ENCODE measurements at regions not wholly inside any gene's neighbourhood (a gene's known extent, or its start where the extent isn't known, plus 50 kb on each side); places are given as distances from the start of the nearest gene placed in this dataset.

- no peak for TF ChIP-seq TAF1 (IDR thresholded peaks at IDR 0.05; ENCODE audit: control insufficient read depth, extremely low read depth, insufficient read depth, low read length, severe bottlenecking)
- TF ChIP-seq ZNF274 (IDR thresholded peaks at IDR 0.05; ENCODE audit: borderline replicate concordance, low read depth, low read length), result no peak
- no peak for TF ChIP-seq ZNF445 (CRISPR knock-in tag; IDR thresholded peaks at IDR 0.05; ENCODE audit: low read depth)
- TF ChIP-seq SIN3A (IDR thresholded peaks at IDR 0.05; ENCODE audit: borderline replicate concordance in 2 of 2, control insufficient read depth in 1 of 2, low read depth in 2 of 2, low read length in 2 of 2), result no peak
- no peak for TF ChIP-seq POLR2AphosphoS5 (IDR thresholded peaks at IDR 0.05; ENCODE audit: control insufficient read depth, insufficient read depth, low read depth, low read length)
- TF ChIP-seq CREBBP (IDR thresholded peaks at IDR 0.05; ENCODE audit: low read depth, low read length), result no peak
- TF ChIP-seq SMARCC2 (IDR thresholded peaks at IDR 0.05; ENCODE audit: low read depth), result no peak
- TF ChIP-seq EZH2 (IDR thresholded peaks at IDR 0.05; ENCODE audit: borderline replicate concordance, low read depth, low read length), result no peak
- no peak for TF ChIP-seq REST (IDR thresholded peaks at IDR 0.05; ENCODE audit: borderline replicate concordance)
- TF ChIP-seq REST (CRISPR knock-in tag; IDR thresholded peaks at IDR 0.05; ENCODE audit: low read depth), result no peak
- TF ChIP-seq CTCF (IDR thresholded peaks at IDR 0.05 in 2 of 3, conservative IDR thresholded peaks at IDR 0.05 in 1 of 3; ENCODE audit: insufficient read depth in 2 of 3, low read depth in 1 of 3, low read length in 3 of 3), result no peak
Measured at GRCh38 chr17:31788956-31789355, 70.1 kb downstream of the COPRS start.
